ENCODE measurements at regions not wholly inside any gene's neighbourhood (a gene's known extent, or its start where the extent isn't known, plus 50 kb on each side); places are given as distances from the start of the nearest gene placed in this dataset.

GRCh38 chr2:236951830-236952475 lies 133.7 kb upstream of the COPS8 start:
- H3K9me3 ChIP-seq (ENCODE audit: low read length) = no peaks in the 10 kb centered on the region
- no peak overlapping the region for H3K27ac ChIP-seq (ENCODE audit: extremely low read length, insufficient read depth, low read length)
- H3K4me2 ChIP-seq (ENCODE audit: low read depth, low read length) = no peak overlapping the region
- POLR2A ChIA-PET = no interaction called here
- no peak for FAIRE-seq
- no peak overlapping the region for H3K9ac ChIP-seq (ENCODE audit: insufficient read depth, low read depth, low read length)
- TF ChIP-seq ZBTB49 (CRISPR knock-in tag; IDR thresholded peaks at IDR 0.05; ENCODE audit: borderline replicate concordance) (no peak), RBM39 (IDR thresholded peaks at IDR 0.05; ENCODE audit: low read depth, low read length, poor library complexity, severe bottlenecking) (no peak), NFYB (CRISPR knock-in tag; IDR thresholded peaks at IDR 0.05) (no peak), SRSF1 (optimal IDR thresholded peaks at IDR 0.05; ENCODE audit: low read depth, low read length) (no peak), SOX13 (IDR thresholded peaks at IDR 0.05) (no peak), SOX13 (CRISPR knock-in tag; conservative IDR thresholded peaks at IDR 0.05 in 1 of 2, IDR thresholded peaks at IDR 0.05 in 1 of 2) (no peak), BRCA1 (CRISPR knock-in tag; IDR thresholded peaks at IDR 0.05) (no peak), ATF7 (IDR thresholded peaks at IDR 0.05) (peak; percentile 16; the same call in 1 of the 2 replicates), ATF7 (CRISPR knock-in tag; IDR thresholded peaks at IDR 0.05) (no peak), CBX2 (IDR thresholded peaks at IDR 0.05; ENCODE audit: low read depth, low read length) (no peak), CBX2 (CRISPR knock-in tag; IDR thresholded peaks at IDR 0.05; ENCODE audit: low read depth) (no peak), EHMT2 (IDR thresholded peaks at IDR 0.05; ENCODE audit: borderline replicate concordance, low read depth, low read length) (no peak), CBX1 (IDR thresholded peaks at IDR 0.05; ENCODE audit: low read depth) (no peak), FOSL2 (CRISPR knock-in tag; IDR thresholded peaks at IDR 0.05) (no peak), GATAD2A (CRISPR knock-in tag; IDR thresholded peaks at IDR 0.05) (no peak), ZNF431 (CRISPR knock-in tag; IDR thresholded peaks at IDR 0.05; ENCODE audit: borderline replicate concordance, low read depth) (peak; percentile 86)
- H3K4me1 ChIP-seq (ENCODE audit: insufficient read depth, low read length) = 0 out of 2 replicates have a peak, but pooled peaks cover 4% of the 10 kb centered on the region
- no peak overlapping the region for H2AFZ ChIP-seq (ENCODE audit: low read length)
- ATAC-seq = no peak
- H3K4me3 ChIP-seq (replicated peaks in 1 of 3; ENCODE audit: insufficient read depth in 1 of 3, low read depth in 2 of 3, low read length in 3 of 3) = no peak overlapping the region
- 35% methylated on average over 3 of the region's 3 CpGs for WGBS (ENCODE audit: low lambda C conversion rate)
- H4K20me1 ChIP-seq (ENCODE audit: insufficient read depth, low read length) = no peaks in the 10 kb centered on the region
- intact Hi-C loops (cut with micrococcal nuclease; ENCODE audit: unreplicated experiment) = no loop called here
- DNase-seq (ENCODE audit: low spot score) = no peak
- no TSS peak for BruUV-seq (replicated peaks)
- no peaks in the 10 kb centered on the region for H3K79me2 ChIP-seq (ENCODE audit: insufficient read depth, low read length)
- peaks cover 0 to 16% of the 10 kb centered on the region in 2 experiments; a peak in 2 of 5 replicates for H3K27me3 ChIP-seq (ENCODE audit: control insufficient read depth in 1 of 2, insufficient read depth in 2 of 2, low read length in 2 of 2)
- CTCF ChIA-PET (ENCODE audit: low intra/inter-chr PET ratio, low total read pairs) = no interaction called here
- no peaks in the 10 kb centered on the region for H3K36me3 ChIP-seq (replicated peaks in 1 of 2; ENCODE audit: control insufficient read depth in 1 of 2, insufficient read depth in 2 of 2, low read length in 2 of 2)
- in situ Hi-C loops (cut with HindIII; ENCODE audit: extremely low pct_ligation_motif_present, low pct_unique_long_range_greater_than_20kb) = no loop called here

Data from HepG2 (cell line).